AG09319 (cell line): ENCODE measurements at regions not wholly inside any gene's neighbourhood (a gene's known extent, or its start where the extent isn't known, plus 50 kb on each side); places are given as distances from the start of the nearest gene placed in this dataset.

Source experiments
- DNase-seq: peaks from one replicate; pipeline ENCODE4 v3.0.0-alpha.2; 2010; ENCODE audit warnings: low read depth; ENCODE audit errors: extremely low read depth
- CTCF ChIP-seq: IDR thresholded peaks from 2 replicates; pipeline ENCODE4 v1.5.1; 2011; ENCODE audit warnings: low read depth, mild to moderate bottlenecking, inconsistent platforms, low read length, moderate library complexity

- no peak for DNase-seq
- TF ChIP-seq CTCF = no peak
Measured at GRCh38 chr15:70379134-70379533, 281.4 kb upstream of the TLE3 start.

GRCh38 chr15:70378126-70379031 lies 280.7 kb upstream of the TLE3 start:
- no peak for DNase-seq
- no peak for TF ChIP-seq CTCF

GRCh38 chr15:70376929-70377691 lies 279.4 kb upstream of the TLE3 start:
- DNase-seq = peak; percentile 18
- no peak for TF ChIP-seq CTCF

GRCh38 chr15:70376031-70376928 lies 278.6 kb upstream of the TLE3 start:
- no peak for TF ChIP-seq CTCF
- DNase-seq = no peak

- no peak for DNase-seq
- no peak for TF ChIP-seq CTCF
Measured at GRCh38 chr15:70375586-70375985, 277.9 kb upstream of the TLE3 start.

GRCh38 chr15:70375006-70375431 lies 277.3 kb upstream of the TLE3 start:
- TF ChIP-seq CTCF = no peak
- no peak for DNase-seq
